Panc1 (cell line): ENCODE measurements at regions not wholly inside any gene's neighbourhood (a gene's known extent, or its start where the extent isn't known, plus 50 kb on each side); places are given as distances from the start of the nearest gene placed in this dataset.

Experiments
- ATAC-seq: fragments of 200-7000 bp; cut with Tn5 transposase; 2 replicates; pipeline ENCODE4 v1.9.1; 2020; ENCODE audit warnings: mild to moderate bottlenecking, moderate library complexity
- BruUV-seq: library from RNA; stranded (reverse); fragments of 400-500 nt; replicated peaks from 2 replicates; lab custom pipeline; 2021; lab: Mats Ljungman, UMichigan
- CTCF ChIA-PET: fragments of 300-600 bp; sonication (Branson Sonifier 250); formaldehyde crosslinking; loops from one replicate; lab custom pipeline; 2022; ENCODE audit warnings: antibody characterized with exemption; lab: Charles Lee
- POLR2A ChIA-PET: fragments of 300-600 bp; sonication (Branson Sonifier 250); formaldehyde crosslinking; loops from one replicate; lab custom pipeline; 2022; ENCODE audit warnings: antibody characterized with exemption; lab: Charles Lee
- DNase-seq: peaks from one replicate; pipeline ENCODE4 v3.0.0-alpha.2; 2010; ENCODE audit warnings: low read depth, low spot score
- H3K27ac ChIP-seq: 2 replicates; pipeline ENCODE4 v1.5.1; 2011; ENCODE audit warnings: mild to moderate bottlenecking, low read length, inconsistent platforms
- H3K27me3 ChIP-seq: fragments of 200-500 bp; sonication (Bioruptor generic); 2 replicates; pipeline ENCODE4 v1.6.0; 2014; ENCODE audit warnings: low read length, inconsistent platforms; ENCODE audit not compliant: control insufficient read depth, insufficient read depth
- H3K36me3 ChIP-seq: fragments of 200-500 bp; sonication (Bioruptor generic); 2 replicates; pipeline ENCODE4 v1.5.1; 2014; ENCODE audit warnings: inconsistent platforms, mild to moderate bottlenecking, low read length, moderate library complexity; ENCODE audit not compliant: control insufficient read depth, insufficient read depth
- H3K4me1 ChIP-seq: 2 replicates; pipeline ENCODE4 v1.5.1; 2011; ENCODE audit warnings: inconsistent platforms, mild to moderate bottlenecking, low read length, moderate library complexity; ENCODE audit not compliant: control insufficient read depth, insufficient read depth
- H3K4me3 ChIP-seq, 2 experiments: 2 replicates each; pipeline ENCODE4 v1.5.1; 2011 to 2012; ENCODE audit warnings: low read depth in 2 of 2, low read length in 2 of 2, mild to moderate bottlenecking in 2 of 2, inconsistent platforms in 1 of 2, moderate library complexity in 1 of 2
- H3K9me3 ChIP-seq: fragments of 200-500 bp; sonication (Bioruptor generic); 2 replicates; pipeline ENCODE4 v1.5.1; 2014; ENCODE audit warnings: low read depth, mild to moderate bottlenecking, inconsistent platforms, low read length, moderate library complexity; ENCODE audit not compliant: control insufficient read depth, insufficient read depth
- CTCF ChIP-seq: fragments of 450-650 bp; IDR thresholded peaks from 2 replicates; pipeline ENCODE4 v1.5.1; 2017; ENCODE audit warnings: mild to moderate bottlenecking
- POLR2AphosphoS5 ChIP-seq: IDR thresholded peaks from 2 replicates; pipeline ENCODE4 v1.6.1; 2012; ENCODE audit warnings: mild to moderate bottlenecking, low read depth, low read length, moderate library complexity
- SIN3A ChIP-seq: IDR thresholded peaks from 2 replicates; pipeline ENCODE4 v1.6.1; 2012; ENCODE audit warnings: low read depth, mild to moderate bottlenecking, low read length, moderate library complexity, borderline replicate concordance; ENCODE audit not compliant: insufficient read depth
- TCF7L2 ChIP-seq: IDR thresholded peaks from 2 replicates; pipeline ENCODE4 v1.6.1; 2011; ENCODE audit warnings: mild to moderate bottlenecking, low read depth, low read length, inconsistent platforms
- in situ Hi-C: cut with HindIII; loops from 2 replicates; pipeline ENCODE4 v1.10.0; 2016; ENCODE audit warnings: low sequenced_read_pairs, low pct_unique_long_range_greater_than_20kb
- intact Hi-C: fragments of 100-400 bp; cut with micrococcal nuclease; formaldehyde crosslinking; loops from one replicate; pipeline ENCODE4 v1.10.0; 2022; ENCODE audit not compliant: unreplicated experiment
- TF ChIP-seq, protein P1 (sequence below), 2 experiments: IDR thresholded peaks; 2 replicates each; pipeline ENCODE4 v1.6.1; 2011 to 2012; ENCODE audit warnings: low read depth in 2 of 2, control low read depth in 1 of 2, low read length in 1 of 2, mild to moderate bottlenecking in 1 of 2, moderate library complexity in 1 of 2; ENCODE audit not compliant: insufficient read depth in 1 of 2

DNA sequence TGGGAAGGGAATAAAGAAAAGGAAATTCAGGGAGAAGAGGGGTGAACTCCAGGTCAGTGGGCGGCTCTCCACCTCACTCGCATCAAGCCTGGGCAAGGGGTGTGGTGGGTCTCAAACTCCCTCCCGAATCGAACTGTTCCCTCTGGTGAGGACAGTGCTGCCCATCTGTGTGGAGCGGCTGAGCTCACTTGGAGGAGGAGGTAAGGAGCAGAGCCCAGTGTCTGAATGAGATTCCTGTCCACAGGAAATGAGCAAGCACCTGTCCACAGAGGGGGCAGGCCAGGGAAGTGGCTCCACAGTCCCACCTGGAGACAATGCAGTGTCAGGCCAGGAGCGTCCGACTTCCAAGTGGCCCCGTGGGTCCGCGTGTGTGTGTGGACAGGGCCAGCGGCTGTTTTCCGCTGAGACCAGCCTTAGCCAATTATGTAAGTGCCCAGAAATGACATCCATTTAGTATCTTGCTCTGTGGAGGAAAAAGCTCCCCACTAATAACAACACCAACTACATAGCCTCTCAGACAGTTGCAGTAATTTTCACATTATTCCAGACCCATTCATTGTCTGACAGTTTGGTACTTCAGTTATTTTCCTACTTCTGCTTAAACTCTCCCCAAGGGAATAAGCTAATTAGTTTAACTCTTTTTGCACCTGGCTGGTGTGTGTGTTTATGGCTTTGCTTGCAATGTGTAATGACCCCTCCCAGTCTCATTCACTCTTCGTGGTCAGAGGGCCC is 114.6 kb downstream of the SOX1 start:
- H3K36me3 ChIP-seq = no peaks in the 10 kb centered on the region
- H3K27ac ChIP-seq = no peak overlapping the region
- POLR2A ChIA-PET = no interaction called here
- in situ Hi-C loops (no loop called here), intact Hi-C loops (no loop called here)
- no peaks in the 10 kb centered on the region for H3K9me3 ChIP-seq
- ATAC-seq (no peak), DNase-seq (no peak)
- H3K4me3 ChIP-seq = no peak overlapping the region
- BruUV-seq = no TSS peak
- no peaks in the 10 kb centered on the region for H3K4me1 ChIP-seq
- no peak for TF ChIP-seq SIN3A
- TF ChIP-seq, protein P1, sequence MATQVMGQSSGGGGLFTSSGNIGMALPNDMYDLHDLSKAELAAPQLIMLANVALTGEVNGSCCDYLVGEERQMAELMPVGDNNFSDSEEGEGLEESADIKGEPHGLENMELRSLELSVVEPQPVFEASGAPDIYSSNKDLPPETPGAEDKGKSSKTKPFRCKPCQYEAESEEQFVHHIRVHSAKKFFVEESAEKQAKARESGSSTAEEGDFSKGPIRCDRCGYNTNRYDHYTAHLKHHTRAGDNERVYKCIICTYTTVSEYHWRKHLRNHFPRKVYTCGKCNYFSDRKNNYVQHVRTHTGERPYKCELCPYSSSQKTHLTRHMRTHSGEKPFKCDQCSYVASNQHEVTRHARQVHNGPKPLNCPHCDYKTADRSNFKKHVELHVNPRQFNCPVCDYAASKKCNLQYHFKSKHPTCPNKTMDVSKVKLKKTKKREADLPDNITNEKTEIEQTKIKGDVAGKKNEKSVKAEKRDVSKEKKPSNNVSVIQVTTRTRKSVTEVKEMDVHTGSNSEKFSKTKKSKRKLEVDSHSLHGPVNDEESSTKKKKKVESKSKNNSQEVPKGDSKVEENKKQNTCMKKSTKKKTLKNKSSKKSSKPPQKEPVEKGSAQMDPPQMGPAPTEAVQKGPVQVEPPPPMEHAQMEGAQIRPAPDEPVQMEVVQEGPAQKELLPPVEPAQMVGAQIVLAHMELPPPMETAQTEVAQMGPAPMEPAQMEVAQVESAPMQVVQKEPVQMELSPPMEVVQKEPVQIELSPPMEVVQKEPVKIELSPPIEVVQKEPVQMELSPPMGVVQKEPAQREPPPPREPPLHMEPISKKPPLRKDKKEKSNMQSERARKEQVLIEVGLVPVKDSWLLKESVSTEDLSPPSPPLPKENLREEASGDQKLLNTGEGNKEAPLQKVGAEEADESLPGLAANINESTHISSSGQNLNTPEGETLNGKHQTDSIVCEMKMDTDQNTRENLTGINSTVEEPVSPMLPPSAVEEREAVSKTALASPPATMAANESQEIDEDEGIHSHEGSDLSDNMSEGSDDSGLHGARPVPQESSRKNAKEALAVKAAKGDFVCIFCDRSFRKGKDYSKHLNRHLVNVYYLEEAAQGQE (IDR thresholded peaks at IDR 0.05; ENCODE audit: insufficient read depth in 1 of 2, low read depth in 2 of 2, low read length in 1 of 2) = no peak
- no peak for TF ChIP-seq POLR2AphosphoS5
- no peak for TF ChIP-seq TCF7L2
- TF ChIP-seq CTCF = no peak
- CTCF ChIA-PET = no interaction called here
- no peaks in the 10 kb centered on the region for H3K27me3 ChIP-seq

- intact Hi-C loops (no loop called here), in situ Hi-C loops (no loop called here)
- TF ChIP-seq TCF7L2 (no peak), POLR2AphosphoS5 (no peak), SIN3A (no peak), CTCF (no peak)
- TF ChIP-seq, protein P1 (IDR thresholded peaks at IDR 0.05; ENCODE audit: insufficient read depth in 1 of 2, low read depth in 2 of 2, low read length in 1 of 2) = no peak
- ChIA-PET POLR2A (no interaction called here), CTCF (no interaction called here)
- H3K4me3 ChIP-seq = no peak overlapping the region
- no peaks in the 10 kb centered on the region for H3K4me1 ChIP-seq
- no TSS peak for BruUV-seq
- no peak overlapping the region for H3K27ac ChIP-seq
- H3K27me3 ChIP-seq = no peaks in the 10 kb centered on the region
- ATAC-seq (no peak), DNase-seq (no peak)
- no peaks in the 10 kb centered on the region for H3K36me3 ChIP-seq
- no peaks in the 10 kb centered on the region for H3K9me3 ChIP-seq
These were observed 115.3 kb downstream of the SOX1 start for GRCh38 chr13:112182251-112182650.
